ENCODE measurements at regions not wholly inside any gene's neighbourhood (a gene's known extent, or its start where the extent isn't known, plus 50 kb on each side); places are given as distances from the start of the nearest gene placed in this dataset.

GRCh38 chr2:103805746-103806145 is 1043.9 kb downstream of the TMEM182 start:
- no peak for TF ChIP-seq CTCF (IDR thresholded peaks at IDR 0.05)
- TF ChIP-seq POLR2A (IDR thresholded peaks at IDR 0.05), result no peak

Measured in Peyer's patch (tissue), 4 donors.